ENCODE measurements at regions not wholly inside any gene's neighbourhood (a gene's known extent, or its start where the extent isn't known, plus 50 kb on each side); places are given as distances from the start of the nearest gene placed in this dataset.

DNA sequence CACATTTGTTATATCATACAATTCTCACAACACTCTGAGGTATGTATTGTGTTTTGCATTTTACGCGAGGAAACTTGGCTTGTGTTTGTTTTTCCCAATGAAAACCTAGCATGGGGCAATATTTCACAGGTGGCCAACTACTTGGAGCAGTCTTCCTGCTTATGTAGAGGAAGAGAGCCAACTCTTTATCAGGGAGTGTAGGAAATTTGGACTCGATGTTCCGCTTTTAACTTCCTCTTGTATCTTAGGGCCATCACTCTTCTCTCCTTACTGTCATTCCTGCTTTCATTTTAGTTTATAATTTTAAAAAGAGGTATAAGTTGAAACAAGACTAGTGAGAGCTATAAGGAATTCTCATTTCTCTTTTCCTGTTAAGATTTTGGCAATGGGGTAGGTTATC is 107.7 kb upstream of the RPS6KA3 start:
- H3K36me3 ChIP-seq (ENCODE audit: low read depth, missing control alignments) = no peaks in the 10 kb centered on the region
- no peak for DNase-seq
- H3K27ac ChIP-seq = no peak overlapping the region
- H3K27me3 ChIP-seq = no peaks in the 10 kb centered on the region
- no peak overlapping the region for H3K4me3 ChIP-seq
- intact Hi-C loops (cut with DNase I; ENCODE audit: low total_unique reads) = no loop called here
- TF ChIP-seq CTCF (IDR thresholded peaks at IDR 0.05) = no peak
- TF ChIP-seq POLR2A (IDR thresholded peaks at IDR 0.05) = no peak
- H3K4me1 ChIP-seq = no peaks in the 10 kb centered on the region
- 47 to 51% methylated on average over 4 of the region's 4 CpGs for WGBS, 2 donors
- H3K9me3 ChIP-seq = no peaks in the 10 kb centered on the region

GRCh38 chrX:20373063-20373462 is 106.4 kb upstream of the RPS6KA3 start:
- DNase-seq = no peak
- intact Hi-C loops (cut with DNase I; ENCODE audit: low total_unique reads) = no loop called here
- Histone ChIP-seq H3K9me3 (no peaks in the 10 kb centered on the region), H3K27me3 (no peaks in the 10 kb centered on the region), H3K27ac (no peak overlapping the region), H3K4me1 (no peaks in the 10 kb centered on the region), H3K4me3 (no peak overlapping the region), H3K36me3 (ENCODE audit: low read depth, missing control alignments) (no peaks in the 10 kb centered on the region)
- WGBS, 2 donors = 85 to 91% methylated on average over 6 of the region's 6 CpGs
- TF ChIP-seq POLR2A (IDR thresholded peaks at IDR 0.05) (no peak), CTCF (IDR thresholded peaks at IDR 0.05) (no peak)

DNA sequence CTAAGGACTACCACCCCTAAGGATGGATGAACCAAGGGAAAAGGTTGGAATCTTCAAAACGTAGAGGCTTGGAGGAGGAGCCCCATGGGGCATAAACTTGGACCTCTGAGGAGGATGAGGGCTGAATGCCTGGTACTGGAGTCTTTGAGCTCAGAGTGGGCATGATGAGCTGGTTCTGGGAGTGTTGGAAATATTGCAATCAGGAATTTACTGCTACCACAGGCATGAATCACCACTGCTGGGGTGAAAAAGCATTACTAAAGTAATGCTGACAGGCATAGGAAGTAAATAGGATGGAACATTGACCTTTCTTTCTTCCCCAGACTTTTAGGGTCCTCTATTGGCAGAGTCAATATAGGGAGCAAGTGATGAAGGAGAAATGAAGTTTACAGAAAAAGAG is 105.8 kb upstream of the RPS6KA3 start:
- no peak overlapping the region for H3K4me3 ChIP-seq
- TF ChIP-seq CTCF (IDR thresholded peaks at IDR 0.05) (no peak), POLR2A (IDR thresholded peaks at IDR 0.05) (no peak)
- no peaks in the 10 kb centered on the region for H3K27me3 ChIP-seq
- WGBS, 2 donors = 63 to 83% methylated on average over 1 of the region's 1 CpG
- intact Hi-C loops (cut with DNase I; ENCODE audit: low total_unique reads) = no loop called here
- H3K36me3 ChIP-seq (ENCODE audit: low read depth, missing control alignments) = no peaks in the 10 kb centered on the region
- DNase-seq = no peak
- H3K9me3 ChIP-seq = no peaks in the 10 kb centered on the region
- H3K27ac ChIP-seq = no peak overlapping the region
- no peaks in the 10 kb centered on the region for H3K4me1 ChIP-seq

- DNase-seq = no peak
- no peaks in the 10 kb centered on the region for H3K4me1 ChIP-seq
- intact Hi-C loops (cut with DNase I; ENCODE audit: low total_unique reads) = no loop called here
- no peaks in the 10 kb centered on the region for H3K9me3 ChIP-seq
- H3K36me3 ChIP-seq (ENCODE audit: low read depth, missing control alignments) = no peaks in the 10 kb centered on the region
- H3K27ac ChIP-seq = no peak overlapping the region
- no peaks in the 10 kb centered on the region for H3K27me3 ChIP-seq
- no peak for TF ChIP-seq CTCF (IDR thresholded peaks at IDR 0.05)
- TF ChIP-seq POLR2A (IDR thresholded peaks at IDR 0.05) = no peak
- no peak overlapping the region for H3K4me3 ChIP-seq
- 85 to 89% methylated on average over 2 to 3 of the region's 3 CpGs for WGBS, 2 donors
Observed at GRCh38 chrX:20369468-20369867, 102.8 kb upstream of the RPS6KA3 start.

GRCh38 chrX:20364238-20364637 is 97.5 kb upstream of the RPS6KA3 start:
- no peak overlapping the region for H3K27ac ChIP-seq
- H3K9me3 ChIP-seq = no peaks in the 10 kb centered on the region
- 89 to 97% methylated on average over 4 of the region's 4 CpGs for WGBS, 2 donors
- H3K4me3 ChIP-seq = no peak overlapping the region
- H3K36me3 ChIP-seq (ENCODE audit: low read depth, missing control alignments) = no peaks in the 10 kb centered on the region
- TF ChIP-seq CTCF (IDR thresholded peaks at IDR 0.05) (no peak), POLR2A (IDR thresholded peaks at IDR 0.05) (no peak)
- no peak for DNase-seq
- H3K27me3 ChIP-seq = no peaks in the 10 kb centered on the region
- intact Hi-C loops (cut with DNase I; ENCODE audit: low total_unique reads) = no loop called here
- H3K4me1 ChIP-seq = no peaks in the 10 kb centered on the region
